NCI-H2029 (cell line): ENCODE measurements at regions not wholly inside any gene's neighbourhood (a gene's known extent, or its start where the extent isn't known, plus 50 kb on each side); places are given as distances from the start of the nearest gene placed in this dataset.

ENCODE experiments used
- DNase-seq: peaks from one replicate; lab custom pipeline; 2025; lab: John Stamatoyannopoulos, UW

- DNase-seq: no peak
Observed at GRCh38 chr13:43984292-43984691, 104.6 kb downstream of the LACC1 start.

DNA sequence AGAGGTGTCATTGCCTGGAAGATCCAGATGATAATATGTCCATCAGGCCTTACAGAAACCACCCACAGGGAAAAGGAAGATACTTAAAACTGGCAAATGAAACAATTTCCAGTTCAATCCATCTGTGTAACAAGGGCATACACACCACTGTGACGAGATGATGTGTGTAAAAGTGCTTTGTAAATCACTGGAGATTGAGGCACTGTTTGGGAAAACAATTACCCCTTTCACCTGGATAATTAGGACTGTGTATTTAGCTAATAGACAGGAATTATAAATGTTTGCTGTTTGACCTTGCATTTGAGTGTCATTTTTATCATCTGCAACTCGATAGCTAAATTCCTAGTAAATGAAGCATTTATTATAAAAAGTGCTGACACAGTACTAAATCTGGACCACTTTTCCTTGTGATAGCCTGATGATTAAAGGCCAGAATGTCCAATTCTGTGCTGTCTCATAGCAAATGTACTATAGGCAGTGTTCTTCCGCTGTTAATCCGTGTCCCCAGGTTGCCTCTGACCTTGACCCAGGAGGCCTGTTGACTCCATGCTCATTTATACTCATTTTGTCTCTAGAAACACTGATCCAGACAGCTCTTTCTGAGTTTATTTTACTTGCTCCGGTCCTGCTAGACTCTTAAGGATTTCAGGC, 105.8 kb downstream of the LACC1 start:
- no peak for DNase-seq

GRCh38 chr13:43986421-43986981, 106.8 kb downstream of the LACC1 start:
- DNase-seq: peak; percentile 16

DNA sequence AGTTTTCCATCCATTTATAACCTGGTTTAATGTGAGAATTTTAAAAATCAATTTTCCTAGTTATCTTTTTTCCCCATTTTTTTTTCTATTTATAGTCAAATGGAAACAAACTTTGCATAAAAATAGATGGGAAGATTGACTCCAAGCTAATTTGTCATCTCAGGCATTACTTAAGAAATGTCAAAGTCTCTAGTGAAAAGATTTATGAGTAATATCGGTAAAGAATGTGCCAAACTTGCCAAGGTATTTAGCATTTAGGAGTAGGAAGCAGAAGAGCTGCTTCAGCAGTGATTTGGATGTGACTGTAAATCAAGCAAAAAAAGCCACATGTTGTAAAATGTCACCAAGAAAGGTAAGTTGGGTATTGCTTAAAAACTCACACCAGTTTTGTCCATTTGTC, 108.6 kb downstream of the LACC1 start:
- no peak for DNase-seq

- no peak for DNase-seq
Observed at GRCh38 chr13:43990021-43990420, 110.3 kb downstream of the LACC1 start.

DNA sequence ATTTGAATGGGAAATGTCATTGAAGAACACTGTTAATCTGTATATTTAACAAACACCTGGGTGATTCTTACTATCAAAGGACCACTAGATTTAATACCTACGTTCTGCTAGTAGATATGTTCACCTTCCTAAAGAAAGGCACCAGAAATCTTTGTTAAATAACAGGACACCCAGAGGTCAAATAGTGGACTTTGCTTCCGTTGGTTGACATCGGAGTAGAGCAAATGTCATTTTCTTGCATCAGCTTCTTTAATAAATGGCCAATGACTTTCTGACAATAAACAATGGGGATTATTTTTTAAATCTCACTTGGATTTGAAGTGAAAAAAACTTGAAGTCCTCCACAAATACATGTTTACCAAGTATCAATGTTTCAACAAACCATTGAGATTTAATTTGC, 111.1 kb downstream of the LACC1 start:
- no peak for DNase-seq

DNA sequence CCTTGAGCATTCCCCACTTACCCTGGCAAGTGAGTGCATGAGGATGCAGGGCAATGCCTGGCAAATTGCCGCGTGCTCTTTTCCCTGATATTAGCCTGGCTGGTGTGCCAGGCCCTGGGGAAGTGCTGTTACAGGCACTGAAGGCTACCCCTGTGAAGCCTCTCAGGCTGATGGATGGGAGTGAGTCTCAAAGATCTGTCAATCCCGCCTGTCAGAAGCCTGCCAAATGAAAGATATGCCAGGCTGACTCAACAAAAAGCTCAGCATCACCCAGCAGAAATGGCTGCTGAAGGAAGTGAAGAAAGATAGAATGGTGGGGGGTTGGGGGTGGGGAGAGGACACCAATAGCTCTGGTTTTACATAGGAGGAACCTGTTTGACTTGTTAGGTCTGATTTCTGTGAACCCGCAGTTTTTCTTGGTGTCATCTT, 112.1 kb downstream of the LACC1 start:
- no peak for DNase-seq

- no peak for DNase-seq
Observed at GRCh38 chr13:43992211-43992610, 112.5 kb downstream of the LACC1 start.

DNA sequence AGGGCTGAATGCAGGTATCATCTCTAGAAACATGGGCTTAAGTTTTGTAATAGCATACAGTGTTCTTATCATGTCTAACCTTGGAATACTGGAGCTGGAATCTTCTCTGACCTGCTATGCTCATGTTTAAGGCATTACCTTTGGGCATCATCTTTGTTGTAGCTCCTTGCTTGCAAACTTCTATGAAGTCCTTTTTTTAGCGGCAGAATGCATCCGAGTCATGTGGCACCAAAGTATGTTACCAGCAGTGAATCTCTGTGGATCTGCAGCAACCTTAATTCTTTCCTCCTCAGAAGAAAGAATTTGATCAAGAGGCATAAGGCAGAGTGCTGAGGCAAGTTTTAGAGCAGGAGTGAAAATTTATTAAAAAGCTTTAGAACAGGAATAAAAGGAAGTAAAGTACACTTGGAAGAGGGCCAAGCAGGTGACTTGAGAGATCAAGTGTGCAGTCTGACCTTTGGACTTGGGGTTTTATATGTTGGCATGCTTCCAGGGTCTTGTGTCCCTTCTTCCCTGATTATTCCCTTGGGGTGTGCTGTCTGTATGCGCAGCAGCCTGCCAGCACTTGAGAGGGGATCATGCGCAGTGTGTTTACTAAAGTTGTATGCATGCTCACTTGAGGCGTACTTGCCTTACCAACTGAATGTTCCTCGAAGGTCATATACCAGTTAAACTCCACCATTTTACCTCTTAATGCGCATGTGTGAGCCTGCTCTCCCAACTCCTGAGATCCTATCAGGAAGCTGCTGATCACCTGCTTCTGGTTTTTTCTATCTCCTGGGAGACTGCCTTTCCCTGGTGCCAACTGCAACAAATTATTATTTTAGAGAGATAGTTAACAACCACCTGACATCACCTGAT, 115.5 kb downstream of the LACC1 start:
- no peak for DNase-seq

GRCh38 chr13:43996221-43996620, 116.5 kb downstream of the LACC1 start:
- no peak for DNase-seq

DNA sequence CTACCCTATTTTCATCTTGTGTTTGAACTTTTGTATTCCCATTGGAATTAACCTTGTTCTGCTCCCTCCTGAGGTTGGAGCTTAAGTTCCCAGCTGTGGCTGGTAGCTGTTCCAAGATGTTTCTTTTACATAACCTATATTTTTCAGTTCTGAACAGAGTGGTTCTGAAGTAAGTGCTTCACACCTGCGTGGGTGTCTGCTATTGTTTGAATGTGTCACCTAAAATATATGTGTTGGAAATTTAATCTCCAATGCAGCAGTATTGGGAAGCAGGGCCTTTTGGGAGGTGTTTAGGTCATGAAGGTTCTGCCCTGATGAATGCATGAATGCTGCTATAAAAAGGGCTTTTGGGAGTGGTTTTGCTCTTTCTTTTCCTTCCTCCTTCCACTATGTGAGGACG, 123.8 kb downstream of the LACC1 start:
- no peak for DNase-seq

GRCh38 chr13:44004878-44005277, 125.2 kb downstream of the LACC1 start:
- DNase-seq: no peak

GRCh38 chr13:44007451-44007850, 127.7 kb downstream of the LACC1 start:
- no peak for DNase-seq

GRCh38 chr13:44011036-44011435, 131.3 kb downstream of the LACC1 start:
- no peak for DNase-seq

GRCh38 chr13:44012910-44013757, 133.4 kb downstream of the LACC1 start:
- DNase-seq: no peak

DNA sequence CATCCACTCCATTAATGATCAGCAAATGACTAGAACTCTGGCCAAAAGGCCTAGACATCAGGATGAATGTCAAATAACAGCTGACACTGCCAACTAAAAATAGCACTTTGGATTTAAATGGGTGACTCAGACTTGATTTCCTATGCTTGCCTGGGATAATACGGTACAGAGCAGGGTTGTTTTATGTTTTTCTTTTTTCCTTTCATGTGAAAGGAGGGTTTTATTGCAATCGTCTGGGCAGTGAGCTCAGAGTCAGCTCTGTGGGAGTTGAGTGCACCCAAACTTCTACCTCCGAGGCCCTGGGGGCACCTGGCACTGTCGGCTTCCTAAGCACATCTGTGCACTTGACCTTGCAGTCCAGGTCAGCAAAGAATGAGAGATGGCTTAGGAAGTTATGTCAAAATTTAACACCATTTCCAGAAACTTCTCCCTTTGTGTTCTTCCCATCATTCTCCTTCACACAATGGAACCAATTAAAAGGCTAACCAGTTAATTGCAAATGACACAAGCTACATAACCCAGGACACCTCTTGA, 134.1 kb downstream of the LACC1 start:
- no peak for DNase-seq

GRCh38 chr13:44014501-44014900, 134.8 kb downstream of the LACC1 start:
- DNase-seq: no peak

DNA sequence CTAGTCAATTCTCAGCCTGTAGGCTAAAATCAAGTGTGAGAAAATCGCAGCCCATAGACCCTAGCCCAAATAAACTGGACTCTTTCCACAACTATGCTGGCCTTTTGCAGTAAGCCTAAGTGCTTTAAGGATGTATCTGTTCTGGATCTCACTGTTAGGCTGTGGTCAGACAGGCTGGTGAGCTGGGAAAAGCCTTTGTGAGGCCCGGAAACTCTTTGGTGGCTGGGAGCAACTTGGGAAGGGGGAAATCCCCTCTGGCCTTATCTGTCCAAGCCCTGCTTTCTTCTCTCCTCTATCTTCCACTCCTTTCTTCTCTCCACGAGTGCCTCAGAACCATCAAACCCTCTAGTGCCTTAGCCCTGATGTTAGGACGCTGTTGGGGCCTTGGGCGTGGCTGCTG, 135.4 kb downstream of the LACC1 start:
- no peak for DNase-seq

- no peak for DNase-seq
Observed at GRCh38 chr13:44015811-44016210, 136.1 kb downstream of the LACC1 start.

- DNase-seq: no peak
Observed at GRCh38 chr13:44017756-44018309, 138.1 kb downstream of the LACC1 start.

DNA sequence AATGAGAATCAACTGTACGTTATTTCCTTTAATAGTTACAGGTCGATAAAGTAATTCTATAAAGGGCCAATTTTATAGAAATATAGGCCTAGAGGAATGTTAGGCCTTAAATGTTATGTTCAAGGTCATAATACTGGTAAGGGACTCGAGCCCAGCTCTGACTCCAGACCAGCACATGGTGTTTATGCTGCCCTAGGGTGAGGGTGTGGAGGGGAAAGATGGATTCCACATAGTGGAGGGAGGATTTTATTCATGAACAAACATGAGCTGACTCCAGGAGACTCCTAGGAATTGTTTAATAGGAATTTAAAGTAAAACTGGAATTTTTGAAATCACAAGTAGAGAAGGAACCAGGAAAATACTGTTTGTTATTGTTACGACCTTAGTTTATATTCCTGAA, 139.9 kb downstream of the LACC1 start:
- no peak for DNase-seq

GRCh38 chr13:44021422-44021821, 141.7 kb downstream of the LACC1 start:
- no peak for DNase-seq
